ENCODE measurements at regions not wholly inside any gene's neighbourhood (a gene's known extent, or its start where the extent isn't known, plus 50 kb on each side); places are given as distances from the start of the nearest gene placed in this dataset.
"Not testable (repeated sequence)": the region's sequence is repeated elsewhere in the genome, so short reads cannot be mapped to it uniquely, and the experiment has no call there.

- H4K20me1 ChIP-seq (ENCODE audit: insufficient read depth, low read length), result no peaks in the 10 kb centered on the region
- TF ChIP-seq EZH2 (IDR thresholded peaks at IDR 0.05; ENCODE audit: borderline replicate concordance, low read length), result no peak
- TF ChIP-seq CTCF (IDR thresholded peaks at IDR 0.05; ENCODE audit: low read length), result no peak
- H3K27me3 ChIP-seq (ENCODE audit: insufficient read depth, low read length), result no peaks in the 10 kb centered on the region
- H3K36me3 ChIP-seq (ENCODE audit: insufficient read depth, low read length), result no peaks in the 10 kb centered on the region
- no peaks in the 10 kb centered on the region for H3K9me3 ChIP-seq (ENCODE audit: low read length)
- H3K9me2 ChIP-seq (ENCODE audit: low read depth, low read length), result no peaks in the 10 kb centered on the region
- H3K79me2 ChIP-seq (ENCODE audit: insufficient read depth, low read length), result no peaks in the 10 kb centered on the region
- H2AFZ ChIP-seq (ENCODE audit: low read length), result no peak overlapping the region
- no peaks in the 10 kb centered on the region for H3K4me1 ChIP-seq (ENCODE audit: insufficient read depth, low read length, severe bottlenecking)
- H3K9ac ChIP-seq (ENCODE audit: low read length), result no peak overlapping the region
- no peak overlapping the region for H3K4me3 ChIP-seq (ENCODE audit: low read depth, low read length, poor library complexity, severe bottlenecking)
- H3K4me2 ChIP-seq (ENCODE audit: low read length), result no peak overlapping the region
- no peaks in the 10 kb centered on the region for H3F3A ChIP-seq (ENCODE audit: insufficient read depth, low read length)
- no peak overlapping the region for H3K27ac ChIP-seq (ENCODE audit: low read depth, low read length, poor library complexity, severe bottlenecking)
These were observed 404.7 kb upstream of the RORB start for GRCh38 chr9:74092491-74092834.

GRCh38 chr9:74094037-74094436 is 403.1 kb upstream of the RORB start:
- H3K4me1 ChIP-seq (ENCODE audit: insufficient read depth, low read length, severe bottlenecking); H3K4me2 ChIP-seq (ENCODE audit: low read length); H3K79me2 ChIP-seq (ENCODE audit: insufficient read depth, low read length): not testable (repeated sequence)

GRCh38 chr9:74094766-74095165 is 402.4 kb upstream of the RORB start:
- TF ChIP-seq CTCF (IDR thresholded peaks at IDR 0.05; ENCODE audit: low read length) (no peak), EZH2 (IDR thresholded peaks at IDR 0.05; ENCODE audit: borderline replicate concordance, low read length) (no peak)

More at GRCh38 chr9:74094037-74094436, 403.1 kb upstream of the RORB start:
- H3K9ac ChIP-seq (ENCODE audit: low read length); H3F3A ChIP-seq (ENCODE audit: insufficient read depth, low read length); H3K36me3 ChIP-seq (ENCODE audit: insufficient read depth, low read length); H3K4me3 ChIP-seq (ENCODE audit: low read depth, low read length, poor library complexity, severe bottlenecking); H3K9me2 ChIP-seq (ENCODE audit: low read depth, low read length); H3K27ac ChIP-seq (ENCODE audit: low read depth, low read length, poor library complexity, severe bottlenecking); H3K27me3 ChIP-seq (ENCODE audit: insufficient read depth, low read length); H4K20me1 ChIP-seq (ENCODE audit: insufficient read depth, low read length); H2AFZ ChIP-seq (ENCODE audit: low read length); H3K9me3 ChIP-seq (ENCODE audit: low read length): not testable (repeated sequence)

GRCh38 chr9:74095925-74096324 is 401.2 kb upstream of the RORB start:
- Histone ChIP-seq H3K4me2 (ENCODE audit: low read length) (no peak overlapping the region), H3K9me3 (ENCODE audit: low read length) (no peaks in the 10 kb centered on the region), H3K4me1 (ENCODE audit: insufficient read depth, low read length, severe bottlenecking) (no peaks in the 10 kb centered on the region), H3K9me2 (ENCODE audit: low read depth, low read length) (no peaks in the 10 kb centered on the region), H3K36me3 (ENCODE audit: insufficient read depth, low read length) (no peaks in the 10 kb centered on the region), H3F3A (ENCODE audit: insufficient read depth, low read length) (no peaks in the 10 kb centered on the region), H3K9ac (ENCODE audit: low read length) (no peak overlapping the region), H3K27ac (ENCODE audit: low read depth, low read length, poor library complexity, severe bottlenecking) (no peak overlapping the region), H3K79me2 (ENCODE audit: insufficient read depth, low read length) (no peaks in the 10 kb centered on the region), H3K4me3 (ENCODE audit: low read depth, low read length, poor library complexity, severe bottlenecking) (no peak overlapping the region), H4K20me1 (ENCODE audit: insufficient read depth, low read length) (no peaks in the 10 kb centered on the region), H2AFZ (ENCODE audit: low read length) (no peak overlapping the region), H3K27me3 (ENCODE audit: insufficient read depth, low read length) (no peaks in the 10 kb centered on the region)
- TF ChIP-seq CTCF (IDR thresholded peaks at IDR 0.05; ENCODE audit: low read length) (no peak), EZH2 (IDR thresholded peaks at IDR 0.05; ENCODE audit: borderline replicate concordance, low read length) (no peak)

More at GRCh38 chr9:74094766-74095165, 402.4 kb upstream of the RORB start:
- Histone ChIP-seq H3K79me2 (ENCODE audit: insufficient read depth, low read length) (no peaks in the 10 kb centered on the region), H3K4me3 (ENCODE audit: low read depth, low read length, poor library complexity, severe bottlenecking) (no peak overlapping the region), H4K20me1 (ENCODE audit: insufficient read depth, low read length) (no peaks in the 10 kb centered on the region), H3K9me3 (ENCODE audit: low read length) (no peaks in the 10 kb centered on the region), H3K9me2 (ENCODE audit: low read depth, low read length) (no peaks in the 10 kb centered on the region), H3K9ac (ENCODE audit: low read length) (no peak overlapping the region), H3F3A (ENCODE audit: insufficient read depth, low read length) (no peaks in the 10 kb centered on the region), H3K27me3 (ENCODE audit: insufficient read depth, low read length) (no peaks in the 10 kb centered on the region), H2AFZ (ENCODE audit: low read length) (no peak overlapping the region), H3K27ac (ENCODE audit: low read depth, low read length, poor library complexity, severe bottlenecking) (no peak overlapping the region), H3K4me2 (ENCODE audit: low read length) (no peak overlapping the region), H3K4me1 (ENCODE audit: insufficient read depth, low read length, severe bottlenecking) (no peaks in the 10 kb centered on the region), H3K36me3 (ENCODE audit: insufficient read depth, low read length) (no peaks in the 10 kb centered on the region)
